Mucosa of gallbladder (tissue), 1 donor: ENCODE measurements at regions not wholly inside any gene's neighbourhood (a gene's known extent, or its start where the extent isn't known, plus 50 kb on each side); places are given as distances from the start of the nearest gene placed in this dataset.
"Not testable (repeated sequence)": the region's sequence is repeated elsewhere in the genome, so short reads cannot be mapped to it uniquely, and the experiment has no call there.

ENCODE experiments used
- DNase-seq: peaks from one replicate; pipeline ENCODE4 v3.0.0-alpha.2; 2020; ENCODE audit warnings: low spot score
- donor health status: DM: no; HTN: no; CAD: no.

GRCh38 chr1:207196135-207196534, 92.1 kb downstream of the C4BPA start:
- not testable (repeated sequence) for DNase-seq

- not testable (repeated sequence) for DNase-seq
Measured at GRCh38 chr1:207201534-207201933, 97.5 kb downstream of the C4BPA start.

GRCh38 chr1:207202480-207202879, 98.4 kb downstream of the C4BPA start:
- no peak for DNase-seq

DNA sequence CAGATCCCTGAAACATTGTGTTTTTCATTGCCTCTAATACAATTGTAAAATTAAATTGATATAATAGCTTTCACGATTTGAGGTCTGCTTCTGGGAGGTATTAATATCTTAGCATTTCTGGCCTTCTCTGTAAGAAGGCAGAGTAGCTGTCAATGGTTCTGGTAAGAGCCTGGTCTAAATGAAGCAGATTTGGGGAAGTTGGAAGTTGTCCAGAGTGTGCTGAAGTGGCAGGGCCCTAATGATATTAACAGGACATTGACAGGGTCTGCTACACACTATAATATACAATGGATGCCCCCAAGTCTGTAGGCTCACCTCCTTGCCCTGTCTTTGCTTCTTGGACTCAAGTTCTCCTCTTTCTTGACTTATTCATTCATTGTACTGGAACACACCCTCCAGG, 99.5 kb downstream of the C4BPA start:
- DNase-seq: no peak

- DNase-seq: no peak
Measured at GRCh38 chr1:207205614-207206061, 101.6 kb downstream of the C4BPA start.

GRCh38 chr1:207208691-207209090, 104.7 kb downstream of the C4BPA start:
- not testable (repeated sequence) for DNase-seq

DNA sequence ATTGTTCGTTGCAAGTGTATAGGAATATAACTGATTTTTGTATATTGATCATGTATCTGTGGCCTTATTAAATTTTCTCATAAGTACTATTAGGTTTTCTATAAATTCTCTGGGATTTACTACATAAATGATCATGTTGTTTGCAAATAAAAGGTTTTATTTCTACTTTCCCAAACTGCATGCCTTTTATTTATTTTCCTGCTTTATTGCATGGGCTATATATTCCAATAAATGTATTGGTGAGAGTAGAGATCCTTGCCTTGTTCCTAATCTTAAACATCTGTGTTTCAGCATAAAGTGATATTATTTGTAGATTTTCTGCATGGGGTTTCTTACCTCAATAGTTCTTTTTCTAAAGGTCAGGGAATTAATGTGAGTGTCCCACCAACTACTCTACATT, 107.0 kb upstream of the CD55 start:
- DNase-seq: no peak

- no peak for DNase-seq
Measured at GRCh38 chr1:207217778-207218511, 103.5 kb upstream of the CD55 start.

GRCh38 chr1:207218512-207219362, 102.7 kb upstream of the CD55 start:
- peak; percentile 40 for DNase-seq

DNA sequence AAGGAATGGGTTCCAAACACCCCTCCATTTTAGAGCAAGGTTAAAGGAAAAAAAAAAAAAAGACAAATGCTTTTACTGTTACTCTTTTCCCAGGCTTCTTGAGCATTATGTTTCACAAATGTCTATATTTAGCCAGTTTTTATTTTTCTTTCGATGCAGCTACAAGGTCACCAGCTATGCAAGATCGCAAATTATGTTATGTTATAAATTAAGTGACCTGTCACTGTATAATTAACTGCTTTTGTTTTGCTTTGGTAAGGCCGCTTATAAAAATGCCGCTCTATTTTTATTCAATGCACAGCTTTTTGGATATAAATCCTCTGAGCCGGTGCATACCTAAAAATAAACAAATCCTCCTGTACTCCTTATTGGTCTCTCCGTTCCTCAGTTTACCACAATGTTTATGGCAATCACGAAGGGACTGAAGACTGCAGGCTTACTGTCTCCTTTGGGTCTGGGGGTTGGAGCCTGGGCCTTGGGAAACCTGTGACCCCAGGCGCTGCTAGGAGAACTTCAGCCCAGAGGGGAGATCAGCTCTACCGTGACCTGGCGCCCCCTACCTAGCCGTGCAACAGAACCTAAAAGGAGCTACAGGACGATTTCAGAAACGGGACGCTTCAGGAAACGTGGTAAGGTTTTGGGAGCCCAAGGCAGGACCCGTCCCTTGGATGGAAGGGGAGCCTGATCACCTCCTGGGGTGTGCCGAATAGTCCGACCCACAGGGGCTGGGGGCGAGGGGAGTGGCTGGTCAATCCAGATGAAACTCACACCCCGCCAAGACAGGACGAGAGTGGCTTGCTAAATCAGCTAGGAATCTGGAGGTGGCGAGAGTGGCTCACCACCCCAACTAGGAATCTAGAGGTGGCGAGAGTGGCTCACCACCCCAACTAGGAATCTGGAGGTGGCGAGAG, 101.2 kb upstream of the CD55 start:
- no peak for DNase-seq

DNA sequence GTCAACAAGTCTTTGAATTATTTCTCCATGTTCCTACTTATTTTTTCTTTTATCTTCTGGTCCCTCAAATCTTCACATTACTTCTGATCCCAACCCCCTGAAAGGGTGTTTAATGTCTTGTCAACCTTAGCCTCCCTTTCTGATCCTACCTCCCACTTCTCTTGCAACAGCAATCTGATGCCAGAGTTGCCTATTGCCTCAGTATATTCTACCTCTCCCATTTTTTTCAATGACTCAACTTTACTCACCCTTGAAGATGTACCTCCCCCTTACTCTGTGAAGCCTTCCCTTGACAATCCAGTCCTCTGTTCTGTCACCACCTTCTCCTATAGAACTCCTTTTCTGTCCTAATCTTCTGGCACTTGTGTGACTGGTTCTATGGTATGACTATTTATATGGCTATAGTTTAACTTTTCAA, 99.5 kb upstream of the CD55 start:
- no peak for DNase-seq

DNA sequence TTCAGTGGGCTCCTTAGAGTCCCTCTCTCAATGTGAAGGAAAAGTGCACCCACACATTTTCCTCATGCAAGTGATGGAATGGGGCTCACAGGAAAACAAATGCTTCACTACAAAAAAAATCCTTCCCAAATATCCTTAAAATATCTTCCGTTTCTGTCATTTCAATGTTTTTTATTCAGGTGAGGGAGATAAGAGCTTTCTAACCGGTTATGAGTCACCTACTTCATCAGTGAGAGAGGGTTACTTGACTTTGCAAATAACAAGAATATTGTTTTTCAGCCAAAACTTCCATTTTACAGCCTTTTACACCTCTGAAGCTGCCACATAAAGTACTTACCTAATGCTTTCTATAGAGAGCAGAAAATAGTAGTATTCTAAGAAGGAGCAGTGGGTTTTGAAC, 98.3 kb upstream of the CD55 start:
- no peak for DNase-seq

DNA sequence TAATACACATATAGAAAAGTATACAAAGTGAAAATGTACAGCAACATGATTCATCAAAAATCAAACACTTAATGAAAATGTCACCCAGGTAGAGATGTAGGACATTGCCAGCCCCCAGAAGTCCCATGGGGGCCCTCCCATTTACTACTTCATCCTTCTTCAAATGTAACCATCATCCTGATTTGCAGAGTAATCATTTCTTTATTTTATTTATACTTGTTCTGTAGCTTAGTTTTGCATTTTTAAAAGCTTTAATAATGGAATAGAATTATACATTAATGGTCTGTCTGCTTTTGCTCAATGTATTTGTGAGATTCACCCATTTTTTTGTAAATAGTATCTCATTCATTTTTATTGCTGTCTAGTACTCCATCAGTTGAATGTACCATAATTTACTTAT, 96.8 kb upstream of the CD55 start:
- DNase-seq: no peak

DNA sequence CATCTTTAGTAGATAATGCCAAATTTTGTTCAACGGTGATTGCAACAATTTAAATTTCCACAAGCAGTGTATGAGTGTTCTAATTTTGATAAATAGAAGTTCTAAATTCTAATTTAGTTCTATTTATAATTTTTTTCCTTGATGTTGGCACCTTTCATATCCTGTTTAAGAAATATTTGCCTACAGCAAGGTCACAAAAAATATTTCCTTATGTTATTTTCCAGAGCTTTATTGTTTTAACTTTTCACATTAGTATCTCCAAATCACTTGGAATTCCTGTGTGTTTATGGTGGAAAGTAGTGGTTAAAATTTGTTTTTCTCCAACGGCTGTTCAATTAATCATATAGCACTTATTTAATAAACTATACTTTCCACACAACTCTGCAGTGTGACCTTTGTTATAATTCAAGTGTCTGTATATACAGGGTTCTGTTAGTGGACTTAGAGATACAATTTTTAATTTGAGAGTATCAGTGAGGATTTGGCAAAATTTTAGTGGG, 94.3 kb upstream of the CD55 start:
- no peak for DNase-seq

- DNase-seq: no peak
Measured at GRCh38 chr1:207228987-207229386, 92.5 kb upstream of the CD55 start.

GRCh38 chr1:207230441-207230840, 91.0 kb upstream of the CD55 start:
- no peak for DNase-seq

DNA sequence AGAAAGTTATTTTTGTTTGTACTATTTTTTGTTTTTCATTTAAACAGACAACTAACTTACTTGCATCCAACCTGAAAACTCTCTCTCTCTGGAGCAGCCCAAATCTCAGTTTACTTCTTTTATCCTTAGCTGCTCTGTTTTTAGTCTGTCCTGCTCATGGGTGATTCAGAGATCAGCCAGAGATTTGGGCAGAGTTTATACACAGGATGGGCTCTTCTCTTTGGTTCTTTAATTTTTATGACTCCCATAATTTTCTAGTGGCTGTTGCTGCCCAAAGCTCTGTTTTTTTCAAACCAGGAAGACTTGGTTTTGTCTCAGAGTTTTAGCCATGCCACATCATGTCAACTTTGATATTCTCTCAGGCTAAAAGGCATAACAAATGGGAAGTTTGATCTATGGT, 86.8 kb upstream of the CD55 start:
- no peak for DNase-seq

DNA sequence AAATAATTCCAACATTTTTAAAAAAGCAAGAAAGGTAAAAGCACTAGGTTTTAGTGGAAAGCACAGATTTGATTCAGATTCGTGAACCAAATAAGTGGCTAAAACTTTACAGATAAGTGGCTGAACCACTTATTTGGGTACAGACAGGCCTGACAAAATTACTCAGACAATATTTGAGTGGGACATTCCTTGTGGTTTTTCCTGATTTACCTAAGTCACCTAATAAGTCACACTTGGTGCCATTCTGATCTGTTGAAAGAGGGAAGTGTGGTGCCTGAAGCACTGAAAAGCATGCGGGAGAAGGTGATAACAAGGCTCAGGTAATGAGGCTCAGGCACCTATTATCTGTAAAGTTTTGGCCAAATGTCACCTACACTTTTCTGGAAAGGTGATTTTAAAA, 81.6 kb upstream of the CD55 start:
- DNase-seq: no peak

- no peak for DNase-seq
Measured at GRCh38 chr1:207240325-207241101, 81.0 kb upstream of the CD55 start.

DNA sequence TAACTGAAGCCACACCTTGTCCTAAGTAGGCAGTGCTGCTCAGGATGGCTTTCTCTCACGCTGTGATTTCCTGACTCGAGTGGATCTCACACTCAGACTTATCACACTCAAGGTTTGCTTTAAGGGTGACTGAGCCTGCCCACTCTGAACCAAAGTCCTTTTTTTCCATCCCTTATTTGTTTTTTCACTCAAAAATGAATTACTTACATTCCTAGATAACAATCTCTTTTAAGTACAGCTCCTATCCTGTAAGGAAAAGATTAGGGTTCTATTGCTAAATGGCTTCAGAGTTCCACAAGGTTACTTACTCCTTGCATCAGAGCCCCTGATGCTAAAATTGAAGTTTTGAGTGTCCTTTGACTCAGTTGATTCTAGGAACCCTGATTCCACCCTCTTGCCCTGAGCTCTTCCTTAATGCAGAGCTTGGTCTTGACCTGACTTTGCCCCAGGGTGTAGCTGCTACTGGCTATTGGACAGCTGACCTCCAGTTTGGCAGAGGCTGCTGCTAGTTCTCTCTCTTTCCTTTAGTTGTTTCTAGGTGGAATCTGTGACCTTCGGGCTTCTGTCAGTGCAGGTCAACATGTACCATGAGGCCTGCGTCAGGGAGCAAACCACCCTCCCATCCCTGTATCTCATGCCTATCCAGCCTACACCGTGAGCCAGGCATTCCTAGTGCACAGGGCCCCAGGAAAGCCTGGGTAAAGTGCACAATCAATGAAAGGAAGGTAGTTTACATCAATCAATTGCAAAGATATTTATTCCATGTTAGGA, 80.1 kb upstream of the CD55 start:
- no peak for DNase-seq
